Lower lobe of right lung (tissue), 2 donors: ENCODE measurements at regions not wholly inside any gene's neighbourhood (a gene's known extent, or its start where the extent isn't known, plus 50 kb on each side); places are given as distances from the start of the nearest gene placed in this dataset.

Experiments
- ATAC-seq, 2 donors: fragments of 200-7000 bp; cut with Tn5 transposase; one replicate each; pipeline ENCODE4 v1.9.1; 2020 to 2022; ENCODE audit warnings: mild to moderate bottlenecking in 2 of 2, moderate library complexity in 2 of 2
- DNase-seq: peaks from one replicate; pipeline ENCODE4 v3.0.0-alpha.2; 2020
- H3K27ac ChIP-seq: fragments of 200-600 bp; one replicate; pipeline ENCODE4 v1.8.0; 2022
- H3K27me3 ChIP-seq: fragments of 200-600 bp; one replicate; pipeline ENCODE4 v1.8.0; 2022; ENCODE audit warnings: low read depth
- H3K36me3 ChIP-seq: fragments of 200-600 bp; one replicate; pipeline ENCODE4 v1.8.0; 2022; ENCODE audit warnings: mild to moderate bottlenecking
- H3K4me1 ChIP-seq: fragments of 200-600 bp; one replicate; pipeline ENCODE4 v1.8.0; 2022
- H3K4me3 ChIP-seq: fragments of 200-600 bp; one replicate; pipeline ENCODE4 v1.8.0; 2022; ENCODE audit warnings: mild to moderate bottlenecking
- H3K9me3 ChIP-seq: fragments of 200-600 bp; one replicate; pipeline ENCODE4 v1.8.0; 2022
- intact Hi-C: fragments of 100-400 bp; cut with DNase I; formaldehyde crosslinking; loops from one replicate; pipeline ENCODE4 v1.11.0; 2022
- TF ChIP-seq, protein P1 (sequence below): fragments of 200-600 bp; IDR thresholded peaks from one replicate; pipeline ENCODE4 v1.8.0; 2022; ENCODE audit warnings: antibody characterized with exemption, mild to moderate bottlenecking
- donor health status: DM: no; HTN: yes; CAD: no; lungs with severe emphysema.

DNA sequence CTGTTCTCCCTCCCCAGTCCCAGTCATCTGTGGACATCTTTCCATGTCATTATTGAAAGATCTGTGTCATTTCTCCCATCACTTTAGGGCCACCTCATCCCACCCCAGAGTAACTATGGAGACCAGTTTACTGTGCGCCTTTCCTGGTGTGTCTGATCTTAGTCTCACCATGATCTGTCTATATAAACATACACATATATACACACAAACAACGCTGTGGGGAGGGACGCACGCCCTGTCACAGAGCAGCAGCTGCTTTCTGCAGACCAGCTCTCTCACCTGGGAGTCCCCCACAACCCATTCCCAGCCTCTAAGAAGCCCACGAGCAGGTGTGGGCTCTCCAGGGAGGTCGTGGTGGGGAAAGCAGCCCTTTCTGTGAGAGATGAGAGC is 68.1 kb upstream of the TOX2 start:
- Histone ChIP-seq H3K9me3 (no peaks in the 10 kb centered on the region), H3K27ac (no peak overlapping the region), H3K36me3 (no peaks in the 10 kb centered on the region), H3K27me3 (no peaks in the 10 kb centered on the region), H3K4me1 (peaks cover 4% of the 10 kb centered on the region), H3K4me3 (no peak overlapping the region)
- DNase-seq (no peak), ATAC-seq (no peak)
- intact Hi-C loops = no loop called here
- TF ChIP-seq, protein P1, sequence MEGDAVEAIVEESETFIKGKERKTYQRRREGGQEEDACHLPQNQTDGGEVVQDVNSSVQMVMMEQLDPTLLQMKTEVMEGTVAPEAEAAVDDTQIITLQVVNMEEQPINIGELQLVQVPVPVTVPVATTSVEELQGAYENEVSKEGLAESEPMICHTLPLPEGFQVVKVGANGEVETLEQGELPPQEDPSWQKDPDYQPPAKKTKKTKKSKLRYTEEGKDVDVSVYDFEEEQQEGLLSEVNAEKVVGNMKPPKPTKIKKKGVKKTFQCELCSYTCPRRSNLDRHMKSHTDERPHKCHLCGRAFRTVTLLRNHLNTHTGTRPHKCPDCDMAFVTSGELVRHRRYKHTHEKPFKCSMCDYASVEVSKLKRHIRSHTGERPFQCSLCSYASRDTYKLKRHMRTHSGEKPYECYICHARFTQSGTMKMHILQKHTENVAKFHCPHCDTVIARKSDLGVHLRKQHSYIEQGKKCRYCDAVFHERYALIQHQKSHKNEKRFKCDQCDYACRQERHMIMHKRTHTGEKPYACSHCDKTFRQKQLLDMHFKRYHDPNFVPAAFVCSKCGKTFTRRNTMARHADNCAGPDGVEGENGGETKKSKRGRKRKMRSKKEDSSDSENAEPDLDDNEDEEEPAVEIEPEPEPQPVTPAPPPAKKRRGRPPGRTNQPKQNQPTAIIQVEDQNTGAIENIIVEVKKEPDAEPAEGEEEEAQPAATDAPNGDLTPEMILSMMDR = no peak

DNA sequence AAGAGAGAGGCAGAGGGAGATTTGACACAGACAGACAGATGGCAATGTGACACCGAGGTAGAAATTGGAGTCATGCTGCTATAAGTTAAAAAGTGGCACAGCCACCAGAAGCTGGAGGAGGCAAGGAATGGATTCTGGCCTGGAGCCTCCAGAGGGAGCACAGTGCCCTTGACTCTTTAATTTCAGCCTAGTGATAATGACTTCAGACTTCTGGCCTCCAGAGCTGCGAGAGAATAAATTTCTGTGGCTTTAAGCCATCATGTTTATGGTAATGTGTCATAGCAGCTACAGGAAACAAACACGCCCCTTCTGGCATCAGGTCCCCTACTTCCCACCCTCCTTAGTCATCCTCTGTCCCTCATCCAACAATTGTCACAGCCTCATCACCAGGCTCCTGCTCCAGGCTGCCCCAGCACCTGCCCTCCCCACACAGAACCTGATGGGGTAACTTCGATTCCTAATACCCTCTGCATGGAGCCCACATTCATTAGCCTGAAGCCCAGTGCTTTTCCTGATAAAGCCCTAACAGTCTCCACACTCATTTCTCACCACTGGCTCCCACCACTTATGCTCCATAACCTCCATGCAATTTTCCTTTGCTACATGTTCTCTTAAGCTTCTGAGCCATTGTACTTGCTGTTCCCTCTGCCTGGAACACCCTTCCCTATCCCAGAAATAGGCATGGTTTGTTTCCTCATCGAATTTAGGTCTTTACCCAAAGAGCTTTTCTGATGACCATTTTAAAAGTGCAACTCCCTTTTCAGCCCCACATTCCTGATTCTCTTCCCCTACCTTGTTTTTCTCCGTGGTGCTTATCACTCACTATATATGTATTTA is 69.7 kb upstream of the TOX2 start:
- peaks cover 4% of the 10 kb centered on the region for H3K4me1 ChIP-seq
- H3K27me3 ChIP-seq = no peaks in the 10 kb centered on the region
- no peak overlapping the region for H3K4me3 ChIP-seq
- no peak for DNase-seq
- H3K36me3 ChIP-seq = no peaks in the 10 kb centered on the region
- peak overlapping the region; percentile 56 for H3K27ac ChIP-seq
- TF ChIP-seq, protein P1 = peak; percentile 45
- no peaks in the 10 kb centered on the region for H3K9me3 ChIP-seq
- intact Hi-C loops = no loop called here
- ATAC-seq = peak; percentile 35 to 46

DNA sequence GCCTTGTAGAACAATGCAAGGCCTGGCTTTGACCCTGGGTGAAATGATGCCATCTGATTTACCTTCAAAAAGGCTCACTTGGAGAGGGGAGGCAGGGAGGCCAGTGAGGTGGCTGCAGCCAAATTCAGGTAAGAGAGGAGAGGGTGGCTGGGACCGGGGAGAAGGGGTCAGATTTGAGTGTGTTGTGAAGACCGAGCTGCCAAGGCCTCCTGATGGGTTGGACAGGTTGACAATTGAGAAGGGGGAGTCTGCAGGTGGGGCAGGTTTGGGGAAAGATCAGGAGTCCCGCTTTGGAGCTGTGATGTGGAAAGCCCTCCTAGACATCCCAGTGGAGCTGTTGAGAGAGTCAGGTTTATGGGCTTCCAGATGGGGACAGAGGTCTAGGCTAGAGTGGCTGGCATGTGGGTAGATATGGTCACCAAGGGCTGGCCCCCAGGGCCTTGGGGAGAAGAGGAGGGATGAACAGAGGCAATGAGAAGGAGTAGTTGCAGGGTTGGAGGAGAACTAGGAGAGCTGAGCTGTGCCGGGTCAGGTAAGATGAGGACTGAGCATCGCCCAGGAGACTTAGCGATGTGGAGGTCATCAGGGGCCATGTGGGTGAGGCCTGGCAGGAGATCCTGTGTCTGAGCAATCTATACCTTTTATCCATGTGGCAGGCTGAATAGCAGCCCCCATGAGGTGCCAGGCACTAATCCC is 70.5 kb upstream of the TOX2 start:
- intact Hi-C loops = no loop called here
- ATAC-seq (no peak), DNase-seq (no peak)
- Histone ChIP-seq H3K27me3 (no peaks in the 10 kb centered on the region), H3K9me3 (no peaks in the 10 kb centered on the region), H3K27ac (no peak overlapping the region), H3K4me3 (no peak overlapping the region), H3K4me1 (peaks cover 1% of the 10 kb centered on the region), H3K36me3 (no peaks in the 10 kb centered on the region)
- TF ChIP-seq, protein P1 = no peak

DNA sequence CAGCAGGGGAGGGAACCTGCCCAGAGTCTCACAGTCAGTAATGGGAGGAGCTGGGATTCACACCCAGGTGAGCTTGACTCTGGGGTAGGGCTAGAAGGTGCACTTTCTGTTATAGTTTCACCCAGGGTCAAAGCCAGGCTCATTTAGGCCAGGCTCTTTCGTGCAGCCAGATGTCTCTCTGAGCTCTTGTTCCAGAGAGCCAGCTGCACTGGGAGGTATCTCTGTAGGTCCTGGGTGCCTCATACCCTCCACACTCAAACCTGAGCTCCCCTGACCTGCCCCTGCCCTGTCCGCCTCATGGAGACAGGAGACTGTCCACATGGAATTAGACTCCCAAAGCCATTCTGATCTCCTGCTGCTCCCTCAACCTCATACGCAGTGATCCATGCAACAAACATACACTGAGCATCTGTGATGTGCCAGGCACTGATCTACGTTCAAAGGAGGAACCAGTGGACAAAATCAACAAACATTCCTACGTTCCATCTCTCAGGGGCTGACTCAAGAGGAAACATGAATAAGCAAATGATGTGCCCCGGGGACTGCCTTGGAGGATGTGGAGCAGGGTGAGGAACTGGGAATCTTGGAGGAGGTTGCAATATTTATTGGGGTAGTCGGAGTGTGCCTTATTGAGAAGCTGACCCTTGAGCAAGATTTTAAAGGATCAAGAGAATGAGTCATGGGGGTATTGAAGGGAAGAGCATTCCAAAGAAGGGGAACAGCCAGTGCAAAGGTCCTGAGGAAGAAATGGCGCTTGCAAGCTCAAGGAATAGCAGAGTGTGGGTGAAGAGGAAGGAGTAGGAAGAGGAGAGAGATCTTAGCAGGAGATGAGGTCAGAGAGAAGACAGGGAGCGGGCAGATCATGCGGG is 71.3 kb upstream of the TOX2 start:
- H3K27ac ChIP-seq = no peak overlapping the region
- no peaks in the 10 kb centered on the region for H3K36me3 ChIP-seq
- TF ChIP-seq, protein P1 = no peak
- no peaks in the 10 kb centered on the region for H3K4me1 ChIP-seq
- no peak overlapping the region for H3K4me3 ChIP-seq
- H3K9me3 ChIP-seq = no peaks in the 10 kb centered on the region
- intact Hi-C loops = no loop called here
- no peaks in the 10 kb centered on the region for H3K27me3 ChIP-seq
- ATAC-seq = no peak
- no peak for DNase-seq

DNA sequence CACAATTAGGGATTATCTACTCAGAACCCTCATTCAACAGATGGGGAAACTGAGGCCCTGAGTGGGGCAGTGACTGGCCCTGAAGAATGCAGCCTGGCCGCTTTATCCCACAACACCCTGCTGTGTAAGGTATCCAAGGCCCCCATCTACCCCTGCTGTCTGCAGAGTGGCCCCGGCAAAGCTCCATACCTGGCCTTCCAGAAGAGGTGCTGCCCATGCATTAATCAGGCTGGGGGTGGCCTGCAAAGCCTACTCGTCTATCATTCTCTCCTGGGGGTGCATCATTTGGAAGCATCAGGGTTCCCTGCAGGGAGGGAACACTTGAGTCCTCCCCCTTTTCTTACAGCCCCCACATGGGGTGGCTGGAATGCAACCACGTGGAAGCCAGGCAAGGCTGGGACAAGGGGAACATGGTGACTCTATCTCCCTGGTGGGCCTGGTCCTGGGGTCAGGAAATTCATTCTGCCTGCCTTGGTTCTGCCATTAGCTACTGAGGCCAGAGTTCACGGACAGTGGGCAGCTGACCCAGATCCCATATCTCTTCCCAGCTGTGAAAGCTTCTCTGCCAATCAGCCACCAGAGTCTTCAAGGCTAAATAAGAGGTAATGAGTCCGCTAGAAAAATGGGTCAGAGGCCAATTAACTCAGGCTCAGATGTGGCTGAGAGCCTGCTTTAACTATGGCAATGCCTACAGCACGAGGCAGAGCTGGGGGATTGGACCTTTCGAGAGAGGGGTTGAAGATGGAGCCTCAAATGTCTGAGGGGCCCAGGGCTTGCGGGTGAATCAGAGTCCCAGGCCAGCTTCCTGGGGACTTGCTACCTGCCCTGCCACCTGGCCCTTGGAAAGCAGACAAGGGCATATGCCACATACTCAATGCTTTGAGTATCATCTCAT is 72.3 kb upstream of the TOX2 start:
- Histone ChIP-seq H3K27ac (no peak overlapping the region), H3K9me3 (no peaks in the 10 kb centered on the region), H3K4me1 (no peaks in the 10 kb centered on the region), H3K27me3 (no peaks in the 10 kb centered on the region), H3K4me3 (no peak overlapping the region), H3K36me3 (no peaks in the 10 kb centered on the region)
- TF ChIP-seq, protein P1 = no peak
- intact Hi-C loops = no loop called here
- ATAC-seq (no peak), DNase-seq (no peak)
